ENCODE measurements at regions not wholly inside any gene's neighbourhood (a gene's known extent, or its start where the extent isn't known, plus 50 kb on each side); places are given as distances from the start of the nearest gene placed in this dataset.

GRCh38 chr7:47000561-47000960, 581.4 kb downstream of the TNS3 start:
- H3K27me3 ChIP-seq: no peaks in the 10 kb centered on the region
- no peaks in the 10 kb centered on the region for H3K36me3 ChIP-seq
- H3K4me3 ChIP-seq: no peak overlapping the region
- TF ChIP-seq CTCF (IDR thresholded peaks at IDR 0.05) (no peak), POLR2A (IDR thresholded peaks at IDR 0.05) (no peak), EP300 (IDR thresholded peaks at IDR 0.05) (no peak)
- H3K4me1 ChIP-seq: peaks cover 0 to 4% (median 0%) of the 10 kb centered on the region in 4 donors
- 78% methylated on average over 1 of the region's 1 CpG for WGBS, 2 donors
- H3K27ac ChIP-seq: no peak overlapping the region
- no peak for DNase-seq (ENCODE audit: low spot score in 2 of 2)
- H3K9me3 ChIP-seq: no peaks in the 10 kb centered on the region

- no peaks in the 10 kb centered on the region for H3K36me3 ChIP-seq
- TF ChIP-seq CTCF (IDR thresholded peaks at IDR 0.05) (no peak), POLR2A (IDR thresholded peaks at IDR 0.05) (no peak)
- no peak overlapping the region for H3K27ac ChIP-seq
- H3K27me3 ChIP-seq: no peaks in the 10 kb centered on the region
- H3K9me3 ChIP-seq: no peaks in the 10 kb centered on the region
- no peak for DNase-seq (ENCODE audit: low spot score in 2 of 2)
- no peak overlapping the region for H3K4me3 ChIP-seq
- peaks cover 0 to 4% (median 0%) of the 10 kb centered on the region in 4 donors for H3K4me1 ChIP-seq
These were observed 582.0 kb downstream of the TNS3 start for GRCh38 chr7:46999866-47000265.

GRCh38 chr7:46996972-46997371, 584.9 kb downstream of the TNS3 start:
- Histone ChIP-seq H3K27me3 (no peaks in the 10 kb centered on the region), H3K36me3 (no peaks in the 10 kb centered on the region), H3K4me3 (no peak overlapping the region), H3K9me3 (no peaks in the 10 kb centered on the region), H3K4me1 (peaks cover 0 to 4% (median 0%) of the 10 kb centered on the region in 4 donors), H3K27ac (no peak overlapping the region)
- no peak for DNase-seq (ENCODE audit: low spot score in 2 of 2)
- WGBS, 2 donors: 77 to 81% methylated on average over 3 of the region's 3 CpGs
- TF ChIP-seq CTCF (IDR thresholded peaks at IDR 0.05) (no peak), POLR2A (IDR thresholded peaks at IDR 0.05) (no peak), EP300 (IDR thresholded peaks at IDR 0.05) (no peak)

GRCh38 chr7:46993396-46993795, 588.5 kb downstream of the TNS3 start:
- H3K27ac ChIP-seq: no peak overlapping the region

GRCh38 chr7:46990761-46991160, 591.1 kb downstream of the TNS3 start:
- no peak overlapping the region for H3K27ac ChIP-seq
- no peaks in the 10 kb centered on the region for H3K9me3 ChIP-seq
- no peaks in the 10 kb centered on the region for H3K36me3 ChIP-seq
- H3K4me3 ChIP-seq: no peak overlapping the region
- no peaks in the 10 kb centered on the region for H3K27me3 ChIP-seq
- TF ChIP-seq EP300 (IDR thresholded peaks at IDR 0.05) (no peak), CTCF (IDR thresholded peaks at IDR 0.05) (no peak), POLR2A (IDR thresholded peaks at IDR 0.05) (no peak)
- DNase-seq (ENCODE audit: low spot score in 2 of 2): no peak
- no peaks in the 10 kb centered on the region for H3K4me1 ChIP-seq

More at GRCh38 chr7:46993396-46993795, 588.5 kb downstream of the TNS3 start:
- no peak for DNase-seq (ENCODE audit: low spot score in 2 of 2)
- TF ChIP-seq EP300 (IDR thresholded peaks at IDR 0.05) (no peak), CTCF (IDR thresholded peaks at IDR 0.05) (no peak), POLR2A (IDR thresholded peaks at IDR 0.05) (no peak)
- Histone ChIP-seq H3K27me3 (no peaks in the 10 kb centered on the region), H3K9me3 (no peaks in the 10 kb centered on the region), H3K4me1 (no peaks in the 10 kb centered on the region), H3K36me3 (no peaks in the 10 kb centered on the region), H3K4me3 (no peak overlapping the region)
- 52 to 65% methylated on average over 3 of the region's 3 CpGs for WGBS, 2 donors
